Skin epidermis (tissue), 12 donors: ENCODE measurements at regions not wholly inside any gene's neighbourhood (a gene's known extent, or its start where the extent isn't known, plus 50 kb on each side); places are given as distances from the start of the nearest gene placed in this dataset.

Experiments used
- H3K27ac ChIP-seq, 21 experiments: fragments of 200-600 bp; sonication (generic) in 11 of 21; one replicate each; pipeline ENCODE4 v1.5.0; 2020; ENCODE audit warnings: mild to moderate bottlenecking in 3 of 21, inconsistent platforms in 2 of 21, moderate library complexity in 2 of 21
- H3K4me3 ChIP-seq, 7 experiments: fragments of 200-600 bp; sonication (generic) in 2 of 7; one replicate each; pipeline ENCODE4 v1.5.0; 2020; ENCODE audit warnings: inconsistent platforms in 2 of 7, mild to moderate bottlenecking in 2 of 7, moderate library complexity in 1 of 7

DNA sequence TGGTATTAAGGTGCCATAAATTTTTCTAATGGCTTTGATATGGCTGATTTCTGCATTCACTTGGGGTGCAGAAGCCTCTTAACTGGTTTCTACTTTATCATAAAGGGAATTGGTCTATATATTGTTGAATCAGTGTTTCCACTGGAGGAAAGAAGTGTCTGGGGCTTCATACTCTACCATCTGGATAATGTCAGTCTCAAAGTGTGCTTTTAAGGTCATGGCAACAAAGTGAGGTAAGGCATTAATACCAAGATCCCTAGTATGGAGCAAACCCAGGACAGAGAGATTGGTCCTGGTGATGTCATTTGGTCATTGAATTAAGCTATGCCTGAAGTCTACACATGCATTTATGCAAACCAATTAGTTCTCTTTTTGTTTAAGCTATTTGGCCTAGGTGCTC is 309.9 kb downstream of the DUSP10 start:
- H3K4me3 ChIP-seq: no peak overlapping the region
- H3K27ac ChIP-seq: no peak overlapping the region

DNA sequence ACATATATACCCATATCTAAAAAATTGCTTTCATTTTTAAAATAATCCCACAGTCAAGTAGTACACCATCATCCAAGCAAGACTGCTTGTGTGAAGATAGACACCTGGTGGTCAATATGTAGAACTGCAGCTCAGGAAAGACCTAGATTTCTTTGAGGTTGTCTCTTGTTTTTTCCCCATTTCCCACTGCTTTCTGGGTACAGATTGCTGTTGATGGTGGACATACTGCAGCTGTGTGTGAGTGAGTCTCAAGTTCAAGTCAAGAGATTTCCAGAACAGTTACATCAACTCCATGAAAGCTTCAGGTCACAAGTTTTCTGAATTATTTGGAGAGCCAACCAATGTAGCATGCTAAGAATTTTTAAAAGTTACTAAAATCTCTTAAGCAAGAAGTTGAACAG is 306.4 kb downstream of the DUSP10 start:
- Histone ChIP-seq H3K4me3 (no peak overlapping the region), H3K27ac (no peak overlapping the region)

DNA sequence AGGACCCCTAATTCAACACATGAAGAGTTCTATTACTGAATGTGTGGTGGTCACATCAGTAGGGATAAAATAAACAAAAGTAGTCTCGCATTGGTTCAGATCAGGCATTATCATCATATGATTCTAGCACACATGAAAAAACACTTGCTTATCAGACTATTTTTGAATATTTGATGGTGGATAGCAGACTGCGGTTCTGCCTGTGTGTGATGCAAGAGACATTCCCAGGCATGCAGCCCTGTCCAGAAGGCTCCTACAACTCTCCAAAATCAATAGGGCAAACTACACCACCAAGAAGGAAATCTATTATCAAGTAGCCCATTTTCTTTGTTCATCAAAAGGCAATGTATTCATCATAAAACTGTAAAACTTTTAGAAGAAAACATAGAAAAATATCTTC is 304.7 kb downstream of the DUSP10 start:
- H3K27ac ChIP-seq: no peak overlapping the region
- no peak overlapping the region for H3K4me3 ChIP-seq

DNA sequence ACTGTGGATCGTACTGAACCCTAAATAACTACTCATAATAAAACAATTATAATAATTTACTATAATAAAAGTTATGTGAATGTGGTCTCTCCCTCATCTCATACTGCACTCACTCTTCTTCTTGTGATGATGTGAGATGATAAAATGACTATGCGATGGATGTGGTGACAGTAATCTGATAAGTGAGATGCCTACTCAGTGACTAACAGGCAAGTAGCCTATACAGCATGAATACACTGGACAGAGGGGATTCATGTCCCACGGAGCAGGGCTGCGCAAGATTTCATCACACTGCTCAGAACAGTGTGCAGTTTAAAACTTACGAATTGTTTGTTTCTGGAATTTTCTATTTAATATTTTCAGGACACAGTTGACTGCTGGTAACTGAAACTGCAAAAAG is 304.0 kb downstream of the DUSP10 start:
- Histone ChIP-seq H3K4me3 (no peak overlapping the region), H3K27ac (no peak overlapping the region)

DNA sequence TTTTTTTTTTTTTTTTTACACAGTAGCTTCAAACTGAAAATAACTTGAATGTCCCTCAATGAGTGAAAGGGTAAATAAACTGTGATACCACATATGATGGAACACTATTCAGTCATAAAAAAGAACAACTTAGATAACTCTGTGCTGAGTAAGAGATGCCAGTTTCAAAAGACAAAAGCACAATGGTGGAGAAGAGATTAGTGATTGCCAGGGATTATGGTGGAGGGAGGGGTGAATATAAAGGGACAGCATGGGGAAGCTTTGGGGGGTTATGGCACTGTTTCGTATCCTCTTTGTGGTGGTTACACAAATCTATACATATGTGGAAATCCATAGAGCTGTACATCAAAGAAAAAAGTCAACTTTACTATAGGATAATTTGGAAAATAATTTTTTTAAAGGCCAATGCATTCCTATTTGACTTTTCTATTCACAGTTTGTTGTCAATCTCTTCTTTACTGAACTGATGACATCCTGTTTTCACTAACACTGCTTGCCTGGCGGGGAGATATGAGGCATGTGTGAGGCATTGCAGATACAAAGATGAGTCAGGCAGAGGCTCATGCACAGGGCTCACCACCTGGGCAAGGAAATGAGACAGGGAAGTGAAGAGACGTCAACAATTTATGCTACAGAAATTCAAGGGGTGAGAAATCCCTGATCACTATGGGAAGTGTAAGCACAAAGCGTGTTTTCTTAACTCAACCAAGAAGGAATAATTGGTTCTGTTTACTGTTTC is 302.7 kb downstream of the DUSP10 start:
- no peak overlapping the region for H3K4me3 ChIP-seq
- H3K27ac ChIP-seq: peak overlapping the region in 6 of 21 experiments; percentile 2 to 50 (median 35)

DNA sequence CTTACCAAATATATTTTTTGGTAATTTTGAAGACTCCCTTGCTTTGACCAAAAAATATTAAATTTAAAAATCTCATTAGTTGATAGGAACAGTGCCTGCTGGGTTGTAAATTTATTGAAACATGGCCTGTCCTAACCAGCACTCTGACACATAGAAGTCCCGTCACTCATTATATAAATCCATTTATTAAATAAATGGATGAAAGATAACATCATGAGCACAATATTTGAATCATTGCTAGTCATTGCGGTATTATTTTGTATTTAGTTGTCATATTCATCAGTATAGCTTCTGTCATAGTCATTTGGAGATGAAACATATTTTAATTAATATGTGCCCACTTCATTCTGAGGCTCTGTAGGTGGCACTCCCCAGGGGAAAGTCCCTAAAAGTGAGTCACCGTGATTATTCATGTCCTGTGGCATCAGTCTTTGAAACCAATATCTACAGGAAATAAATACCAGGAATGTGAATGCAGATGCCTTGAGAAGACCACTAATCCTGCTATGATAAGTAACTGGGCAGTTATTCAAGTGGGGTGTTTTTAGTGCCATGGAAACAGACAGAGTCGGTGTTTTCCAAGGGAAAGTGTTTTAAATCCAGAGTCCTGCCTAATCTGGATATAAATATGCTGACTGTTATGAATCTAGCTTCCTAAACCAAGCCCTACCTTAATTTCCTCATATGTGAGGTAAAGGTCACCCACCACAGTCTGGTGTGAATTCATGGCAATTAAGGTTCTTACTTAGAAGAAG is 302.0 kb downstream of the DUSP10 start:
- H3K27ac ChIP-seq: peak overlapping the region in 12 of 21 experiments; percentile 5 to 71 (median 32)
- H3K4me3 ChIP-seq: no peak overlapping the region

DNA sequence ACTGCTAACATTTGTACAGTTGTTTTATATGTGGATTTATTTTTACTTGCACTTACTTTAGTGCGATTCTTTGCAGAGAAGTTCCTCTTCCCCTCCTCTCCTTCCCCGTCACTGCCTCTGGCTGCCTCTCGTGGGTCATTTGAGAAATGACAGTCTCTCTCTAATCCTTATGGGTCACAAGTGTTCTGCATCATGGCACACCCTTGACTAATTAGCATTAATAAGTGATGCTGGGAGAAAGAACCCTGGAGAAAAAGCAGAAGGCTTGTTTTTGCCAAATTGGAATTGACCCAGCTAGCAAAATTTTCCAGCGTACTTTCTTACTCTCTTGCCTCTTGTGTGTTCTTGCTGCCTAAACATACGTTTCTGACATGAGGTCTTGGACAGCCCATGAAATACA is 301.2 kb downstream of the DUSP10 start:
- no peak overlapping the region for H3K4me3 ChIP-seq
- peak overlapping the region in 10 of 21 experiments; percentile 8 to 71 (median 28) for H3K27ac ChIP-seq

DNA sequence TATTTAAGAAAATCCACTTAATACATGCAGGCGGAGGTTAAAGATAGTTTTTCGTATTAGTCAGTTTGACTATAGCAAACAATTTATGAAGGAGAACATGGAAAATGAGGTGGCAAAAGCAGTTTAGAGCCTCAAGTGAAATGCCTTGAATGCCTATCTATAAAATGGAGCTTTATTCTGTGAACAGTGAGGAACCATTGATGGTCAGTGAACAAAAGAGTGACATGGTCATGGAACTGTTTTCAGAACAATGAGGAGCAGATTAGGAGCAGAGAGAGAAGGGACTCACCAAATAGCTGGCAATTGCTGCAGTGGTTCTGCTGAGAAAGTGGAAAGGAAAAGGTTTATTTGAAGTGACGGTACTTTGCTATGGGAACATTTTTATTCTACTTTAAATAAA is 299.8 kb downstream of the DUSP10 start:
- H3K4me3 ChIP-seq: no peak overlapping the region
- no peak overlapping the region for H3K27ac ChIP-seq

DNA sequence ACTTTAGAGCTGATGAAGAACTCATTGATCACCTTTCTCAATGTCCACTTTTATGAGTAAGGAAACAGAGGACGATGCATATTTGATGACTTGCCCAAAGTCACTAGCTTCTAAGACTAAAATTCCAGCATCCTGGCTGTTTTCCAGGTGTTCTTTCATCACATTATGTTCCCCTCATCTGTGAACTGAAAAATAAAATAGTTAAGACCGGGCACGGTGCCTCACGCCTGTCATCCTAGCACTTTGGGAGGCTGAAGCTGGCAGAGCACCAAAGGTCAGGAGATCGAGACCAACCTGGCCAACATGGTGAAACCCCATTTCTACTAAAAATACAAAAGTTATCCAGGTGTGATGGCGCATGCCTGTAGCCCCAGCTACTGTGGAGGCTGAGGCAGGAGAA is 297.5 kb downstream of the DUSP10 start:
- no peak overlapping the region for H3K4me3 ChIP-seq
- H3K27ac ChIP-seq: no peak overlapping the region

DNA sequence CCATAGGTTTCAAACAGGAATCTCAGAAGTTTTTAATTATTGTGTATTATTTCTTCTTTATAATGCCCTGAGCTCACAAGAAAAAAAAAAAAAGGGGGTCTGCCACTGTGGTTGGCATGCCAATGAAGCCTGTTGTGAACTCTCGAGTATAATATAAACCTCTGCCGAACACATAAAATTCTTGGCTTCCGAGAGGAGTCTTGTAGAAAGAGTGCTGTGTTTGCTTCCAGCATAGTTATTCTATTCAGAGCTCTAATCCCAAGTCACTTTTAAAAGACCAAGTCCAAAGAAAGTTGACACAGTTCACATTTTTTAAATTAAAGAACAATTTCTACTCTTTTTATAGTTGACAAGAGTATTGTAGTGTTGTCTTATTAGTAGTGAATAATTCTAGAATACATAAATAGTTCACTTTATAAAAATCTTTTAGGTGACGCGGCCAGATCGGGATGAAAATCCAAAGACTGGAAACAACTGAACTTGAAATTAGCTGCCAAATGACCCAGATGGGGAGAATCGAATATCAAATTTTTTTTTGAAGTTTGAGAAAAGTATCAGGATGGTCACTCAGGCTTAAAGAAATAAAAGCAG is 293.2 kb downstream of the DUSP10 start:
- H3K27ac ChIP-seq: no peak overlapping the region
- no peak overlapping the region for H3K4me3 ChIP-seq

DNA sequence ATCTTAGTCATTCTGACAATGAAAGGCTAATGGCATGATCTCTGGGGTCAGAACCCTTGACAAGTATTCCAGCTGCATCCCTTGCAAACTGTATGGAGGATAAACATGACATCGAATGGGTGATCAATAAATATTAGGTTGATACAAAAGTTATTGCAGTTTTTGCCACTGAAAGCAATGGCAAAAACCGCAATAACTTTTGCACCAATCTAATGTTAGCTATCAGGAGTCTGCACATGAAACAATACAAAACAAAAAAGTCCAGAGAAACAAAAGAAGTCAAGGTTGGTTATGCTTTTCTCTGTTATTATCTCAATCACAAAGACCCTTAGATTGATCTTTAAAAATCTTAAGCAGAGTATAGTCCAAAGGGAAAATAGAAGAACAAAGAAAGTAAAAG is 292.7 kb downstream of the DUSP10 start:
- no peak overlapping the region for H3K4me3 ChIP-seq
- H3K27ac ChIP-seq: no peak overlapping the region

DNA sequence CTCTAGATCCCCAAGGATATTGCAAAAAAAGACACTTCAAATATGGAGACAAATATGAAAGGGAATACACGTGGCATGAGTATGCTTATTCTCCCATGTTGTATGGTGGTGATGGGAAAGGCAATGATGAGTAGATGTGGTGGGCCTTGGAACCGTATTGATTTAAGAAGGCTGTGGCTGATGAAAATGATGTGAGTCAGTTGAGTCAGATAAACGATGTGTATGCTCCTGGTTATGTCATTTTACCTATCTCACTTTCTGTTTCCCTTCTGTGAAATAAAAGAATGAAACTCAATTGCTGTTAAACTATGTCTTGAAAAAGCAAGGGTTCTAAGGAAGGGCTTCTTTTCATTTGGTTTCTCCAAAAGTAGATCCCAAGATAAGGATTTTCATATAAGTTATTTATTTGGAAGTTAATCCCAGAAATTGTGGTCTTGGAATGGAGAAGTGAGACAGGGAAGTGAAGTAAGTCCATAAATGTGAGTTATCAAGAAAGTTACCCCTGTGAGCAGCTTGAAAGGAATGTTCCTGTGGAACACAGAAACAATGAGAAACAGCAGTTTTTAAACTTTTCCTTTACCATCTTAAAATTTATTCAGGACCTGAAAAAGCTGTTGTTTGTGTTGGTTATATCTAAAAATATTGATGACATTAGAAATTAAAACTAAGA is 292.0 kb downstream of the DUSP10 start:
- Histone ChIP-seq H3K4me3 (no peak overlapping the region), H3K27ac (no peak overlapping the region)

DNA sequence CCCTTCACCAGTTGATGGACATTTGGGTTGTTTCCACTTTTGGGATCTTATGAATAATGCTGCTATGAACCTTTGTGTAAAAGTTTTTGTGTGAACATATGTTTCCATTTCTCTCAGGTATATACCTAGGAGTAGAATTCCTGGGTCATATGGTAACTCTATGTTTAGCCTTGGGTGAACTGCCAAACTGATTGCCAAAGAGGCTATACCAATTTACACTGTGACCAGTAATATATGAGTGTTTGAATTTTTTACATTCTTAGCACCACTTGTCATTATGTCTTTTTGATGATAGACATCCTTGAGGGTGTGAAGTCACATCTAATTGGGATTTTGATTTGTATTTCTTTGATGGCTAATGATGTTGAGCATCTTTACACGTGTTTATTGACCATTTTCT is 290.1 kb downstream of the DUSP10 start:
- Histone ChIP-seq H3K4me3 (no peak overlapping the region), H3K27ac (no peak overlapping the region)

DNA sequence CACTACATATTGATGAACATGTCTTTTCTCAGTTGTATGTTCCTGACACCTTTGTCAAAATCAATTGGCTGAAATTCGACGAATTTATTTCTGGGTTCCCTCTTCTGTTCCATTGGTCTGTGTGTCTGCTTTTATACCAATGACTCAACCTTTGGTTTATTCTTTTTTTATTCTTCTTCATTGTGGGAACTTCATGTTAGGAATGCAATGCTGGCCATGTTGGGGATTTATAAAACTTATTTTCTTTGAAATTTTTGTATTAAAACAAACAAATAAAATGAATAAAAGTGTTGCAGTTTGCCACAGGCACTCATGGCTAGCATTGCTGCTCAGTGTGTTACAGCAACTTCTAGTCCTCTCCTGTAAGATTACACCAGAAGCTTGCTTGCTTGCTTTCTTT is 287.8 kb downstream of the DUSP10 start:
- Histone ChIP-seq H3K4me3 (no peak overlapping the region), H3K27ac (no peak overlapping the region)

DNA sequence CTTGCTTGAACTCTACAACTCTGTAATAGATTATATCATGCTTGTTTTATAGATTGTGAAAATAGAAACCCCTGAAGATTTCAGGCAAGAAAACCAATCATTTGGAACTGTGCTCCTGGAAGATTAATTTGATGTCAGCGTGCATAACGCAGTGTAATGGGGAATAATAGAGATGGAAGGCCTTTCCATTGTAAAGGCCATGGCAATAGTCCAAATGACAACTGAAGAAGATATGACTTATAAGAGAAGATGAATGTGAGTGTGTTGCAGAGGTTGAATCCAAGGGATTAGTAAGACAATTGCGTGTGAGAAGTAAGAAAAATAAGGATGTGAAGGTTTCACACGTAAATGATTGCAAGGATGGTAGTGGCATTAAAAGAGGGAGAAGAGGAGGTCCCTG is 285.0 kb downstream of the DUSP10 start:
- H3K27ac ChIP-seq: no peak overlapping the region
- H3K4me3 ChIP-seq: no peak overlapping the region

DNA sequence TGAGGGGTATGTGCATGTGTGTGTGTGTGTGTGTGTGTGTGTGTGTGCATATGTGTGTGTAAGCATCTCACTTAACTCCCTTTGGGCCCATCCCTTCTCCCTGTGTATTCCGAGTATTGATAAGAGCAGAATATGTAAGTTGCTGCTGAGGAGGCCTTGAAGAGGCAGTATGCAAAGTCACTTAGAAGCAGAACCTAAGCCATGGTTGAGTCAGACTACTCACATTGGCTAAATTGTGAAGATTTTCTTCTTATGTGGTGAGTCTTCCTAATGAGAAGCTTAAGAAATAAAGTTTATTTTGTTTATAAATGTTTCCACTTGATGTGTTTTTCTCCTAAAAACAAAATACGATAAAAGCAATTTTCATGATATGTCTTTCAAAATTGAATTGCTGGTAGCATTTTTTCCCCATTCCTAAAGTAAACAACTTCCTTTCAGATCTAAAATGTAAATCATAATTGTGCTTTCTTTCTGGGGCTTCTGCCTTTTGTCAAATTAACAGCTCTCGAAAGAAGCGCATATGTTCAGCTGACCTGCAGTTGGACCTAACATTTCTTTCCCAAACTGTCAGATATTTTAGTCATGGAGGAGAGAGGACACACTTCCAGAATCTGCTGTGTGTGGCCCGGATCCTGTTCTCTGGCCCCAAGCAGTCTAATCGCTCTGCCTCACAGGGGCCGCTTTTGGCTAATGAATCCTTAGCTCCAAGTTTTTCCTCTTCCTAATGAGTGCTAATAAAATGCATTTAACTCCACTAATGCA is 284.0 kb downstream of the DUSP10 start:
- Histone ChIP-seq H3K4me3 (no peak overlapping the region), H3K27ac (peak overlapping the region in 5 of 21 experiments; percentile 21 to 66 (median 26))

DNA sequence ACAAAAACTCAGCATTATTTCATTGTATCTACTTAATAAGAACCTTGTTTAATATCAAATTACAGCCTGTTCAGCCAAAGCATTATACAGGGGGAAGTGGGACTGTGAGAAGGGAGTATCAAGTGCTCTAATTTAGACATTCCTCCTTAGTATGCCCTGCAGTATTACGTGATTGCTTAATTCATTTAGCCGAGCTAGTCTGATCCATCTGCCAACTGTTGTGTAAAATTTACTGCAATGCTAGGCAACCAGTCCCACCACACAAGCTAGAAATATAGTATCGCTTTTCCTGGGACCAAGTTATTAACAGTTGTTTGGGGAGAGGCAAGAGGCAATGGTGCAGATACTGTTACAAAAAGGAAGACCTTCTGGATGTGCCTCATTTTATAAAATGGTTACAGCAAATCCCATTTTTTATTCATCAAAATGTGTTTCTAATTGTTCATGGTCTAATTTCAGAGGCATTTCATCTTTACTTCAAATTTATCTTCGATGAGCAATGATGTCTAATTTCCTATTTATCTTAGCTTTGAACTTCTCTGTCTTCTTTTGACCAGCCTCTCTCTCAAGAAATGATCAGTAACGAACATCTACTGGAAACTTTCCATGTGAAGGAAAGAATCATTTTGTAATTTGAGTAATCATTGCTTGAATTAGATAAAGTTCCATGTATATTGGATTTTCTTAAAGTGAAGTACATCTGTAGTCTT is 283.3 kb downstream of the DUSP10 start:
- H3K4me3 ChIP-seq: no peak overlapping the region
- peak overlapping the region in 3 of 21 experiments; percentile 42 to 66 (median 47) for H3K27ac ChIP-seq

DNA sequence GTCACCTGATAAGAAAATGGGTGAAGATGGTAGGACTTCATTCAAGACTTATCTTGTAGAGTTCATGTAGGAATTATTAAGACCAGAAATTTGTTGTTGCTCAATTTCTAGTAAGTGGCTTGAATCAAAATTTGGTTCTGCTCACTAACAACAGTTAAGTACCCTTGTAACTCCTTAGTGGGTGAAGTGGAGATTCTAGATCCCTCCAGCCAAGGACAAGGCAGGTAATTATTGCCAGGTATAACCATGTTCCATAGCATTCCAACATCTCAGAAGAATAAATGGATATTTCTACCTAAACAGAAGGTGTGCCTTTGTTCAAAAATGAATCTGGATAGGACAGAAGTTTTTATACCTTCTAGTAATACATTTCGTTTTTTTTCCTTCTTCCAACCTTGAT is 282.3 kb downstream of the DUSP10 start:
- H3K4me3 ChIP-seq: no peak overlapping the region
- H3K27ac ChIP-seq: no peak overlapping the region

DNA sequence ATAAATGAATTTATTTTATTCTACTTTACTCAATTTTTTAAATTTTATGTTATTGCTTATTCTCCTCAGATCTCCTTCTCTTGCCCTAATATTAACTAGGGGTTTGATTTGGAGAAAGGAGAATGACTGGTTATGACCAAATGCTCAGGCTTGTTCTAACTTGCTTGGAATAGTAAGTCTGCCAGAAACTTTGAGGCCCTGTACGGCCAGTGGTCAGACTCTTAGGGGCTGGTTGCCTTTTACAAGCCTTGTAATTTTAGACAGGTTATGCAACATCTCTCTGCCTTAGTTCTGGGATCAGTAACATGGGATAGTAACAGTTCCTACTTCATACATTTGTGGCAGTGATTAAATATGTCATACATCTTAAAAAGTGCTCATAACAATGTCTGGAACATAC is 279.5 kb downstream of the DUSP10 start:
- Histone ChIP-seq H3K4me3 (no peak overlapping the region), H3K27ac (no peak overlapping the region)
